NCI-H2171 treated with DMSO at 0.1 percent for 48 hours (cell line): ENCODE measurements at regions not wholly inside any gene's neighbourhood (a gene's known extent, or its start where the extent isn't known, plus 50 kb on each side); places are given as distances from the start of the nearest gene placed in this dataset.

ENCODE experiments used
- DNase-seq: peaks from one replicate; lab custom pipeline; 2025; lab: John Stamatoyannopoulos, UW

GRCh38 chr16:65796481-65796880 is 570.0 kb upstream of the CDH5 start:
- no peak for DNase-seq

GRCh38 chr16:65794973-65795372 is 571.5 kb upstream of the CDH5 start:
- DNase-seq, result no peak

- no peak for DNase-seq
Observed at GRCh38 chr16:65793781-65794180, 572.7 kb upstream of the CDH5 start.

GRCh38 chr16:65790768-65791167 is 575.7 kb upstream of the CDH5 start:
- no peak for DNase-seq

- DNase-seq, result no peak
Observed at GRCh38 chr16:65789161-65789945, 577.1 kb upstream of the CDH5 start.

- DNase-seq, result no peak
Observed at GRCh38 chr16:65788434-65789140, 577.9 kb upstream of the CDH5 start.

GRCh38 chr16:65787921-65788320 is 578.6 kb upstream of the CDH5 start:
- no peak for DNase-seq

- DNase-seq, result no peak
Observed at GRCh38 chr16:65786916-65787315, 579.6 kb upstream of the CDH5 start.

- no peak for DNase-seq
Observed at GRCh38 chr16:65783709-65784474, 582.6 kb upstream of the CDH5 start.

- DNase-seq, result no peak
Observed at GRCh38 chr16:65782611-65783600, 583.6 kb upstream of the CDH5 start.

- DNase-seq, result no peak
Observed at GRCh38 chr16:65781855-65782254, 584.6 kb upstream of the CDH5 start.

GRCh38 chr16:65781363-65781762 is 585.1 kb upstream of the CDH5 start:
- DNase-seq, result no peak

- DNase-seq, result no peak
Observed at GRCh38 chr16:65779201-65779600, 587.3 kb upstream of the CDH5 start.

GRCh38 chr16:65776639-65777183 is 589.8 kb upstream of the CDH5 start:
- DNase-seq, result no peak

GRCh38 chr16:65775829-65776228 is 590.7 kb upstream of the CDH5 start:
- DNase-seq, result no peak

GRCh38 chr16:65774350-65774749 is 592.1 kb upstream of the CDH5 start:
- DNase-seq, result no peak

- DNase-seq, result no peak
Observed at GRCh38 chr16:65773301-65773874, 593.1 kb upstream of the CDH5 start.

GRCh38 chr16:65772134-65772732 is 594.3 kb upstream of the CDH5 start:
- DNase-seq, result no peak

- no peak for DNase-seq
Observed at GRCh38 chr16:65771707-65772106, 594.8 kb upstream of the CDH5 start.

- DNase-seq, result no peak
Observed at GRCh38 chr16:65770752-65771151, 595.7 kb upstream of the CDH5 start.
